Ectodermal cell (in vitro differentiated cells): ENCODE measurements at regions not wholly inside any gene's neighbourhood (a gene's known extent, or its start where the extent isn't known, plus 50 kb on each side); places are given as distances from the start of the nearest gene placed in this dataset.

Experiments used
- H3K27ac ChIP-seq: 2 replicates; pipeline ENCODE4 v1.7.0; 2013; ENCODE audit warnings: mild to moderate bottlenecking, low read depth, low read length; ENCODE audit not compliant: insufficient read depth, poor library complexity, severe bottlenecking
- H3K27me3 ChIP-seq: 2 replicates; pipeline ENCODE4 v1.7.0; 2013; ENCODE audit warnings: mild to moderate bottlenecking, low read length; ENCODE audit not compliant: insufficient read depth, control insufficient read depth, poor library complexity, severe bottlenecking
- H3K36me3 ChIP-seq: one replicate; pipeline ENCODE4 v1.7.0; 2013; ENCODE audit warnings: low read length; ENCODE audit not compliant: control insufficient read depth, insufficient read depth
- H3K4me1 ChIP-seq: one replicate; pipeline ENCODE4 v1.7.0; 2013; ENCODE audit warnings: low read length; ENCODE audit not compliant: control insufficient read depth, insufficient read depth
- H3K4me3 ChIP-seq: 2 replicates; pipeline ENCODE4 v1.7.0; 2013; ENCODE audit warnings: low read depth, low read length, control low read depth; ENCODE audit not compliant: insufficient read depth
- H3K9me3 ChIP-seq: 2 replicates; pipeline ENCODE4 v1.7.0; 2013; ENCODE audit warnings: mild to moderate bottlenecking, low read length, moderate library complexity; ENCODE audit not compliant: control insufficient read depth
- WGBS, 2 experiments: methylation state at CpG; one replicate each; pipeline ENCODE4 v1.1.7; 2013; ENCODE audit warnings: missing lambda C conversion rate in 2 of 2; 5-methylcytosine and 5-hydroxymethylcytosine counted together

DNA sequence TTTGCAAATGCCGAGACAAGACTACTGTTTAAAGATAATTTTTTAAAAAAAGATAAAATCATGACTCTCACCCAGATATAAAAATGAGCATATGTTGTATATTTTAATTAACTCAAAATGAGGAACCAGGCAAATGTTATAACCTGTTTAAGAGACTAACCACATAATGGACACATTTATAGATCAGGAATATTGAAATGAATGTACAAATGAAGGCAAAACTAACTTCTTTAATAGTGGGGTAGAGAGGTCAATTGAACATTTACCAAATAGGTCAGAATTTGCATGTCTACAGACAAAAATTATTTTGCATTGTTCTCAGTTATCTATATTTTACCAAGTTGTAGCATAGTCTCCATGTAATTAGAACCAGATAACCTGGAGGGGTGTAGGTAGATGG lies 134.3 kb upstream of the PFN2 start:
- no peaks in the 10 kb centered on the region for H3K27me3 ChIP-seq
- H3K4me1 ChIP-seq: peaks cover 44% of the 10 kb centered on the region
- H3K36me3 ChIP-seq: no peaks in the 10 kb centered on the region
- no peak overlapping the region for H3K4me3 ChIP-seq
- WGBS, 2 experiments: no CpG with 5 or more reads among the region's 1 CpG
- H3K27ac ChIP-seq: no peak overlapping the region
- H3K9me3 ChIP-seq: peaks cover 3% of the 10 kb centered on the region

GRCh38 chr3:150104564-150104963 lies 133.9 kb upstream of the PFN2 start:
- peaks cover 44% of the 10 kb centered on the region for H3K4me1 ChIP-seq
- 95 to 96% methylated on average over 2 of the region's 3 CpGs for WGBS, 2 experiments

DNA sequence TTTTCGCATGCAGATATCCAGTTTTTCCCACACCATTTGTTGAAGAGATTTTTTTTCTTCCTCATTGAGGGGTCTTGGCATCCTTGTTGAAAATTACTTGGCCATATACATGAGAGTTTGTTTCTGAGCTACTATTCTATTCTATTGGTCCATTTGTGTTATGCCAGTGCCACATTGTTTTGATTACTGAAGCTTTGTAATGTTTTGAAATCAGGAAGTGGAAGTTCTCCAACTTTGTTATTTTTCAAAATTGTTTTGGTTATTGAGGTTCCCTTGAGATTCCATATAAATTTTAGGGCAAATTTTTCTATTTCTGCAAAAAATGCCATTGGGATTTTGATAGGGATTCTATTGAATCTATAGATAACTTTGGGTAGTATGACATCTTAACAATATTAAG lies 130.3 kb upstream of the PFN2 start:
- Histone ChIP-seq H3K27me3 (no peaks in the 10 kb centered on the region), H3K4me1 (peaks cover 33% of the 10 kb centered on the region), H3K27ac (no peak overlapping the region), H3K36me3 (no peaks in the 10 kb centered on the region), H3K4me3 (no peak overlapping the region), H3K9me3 (peaks cover 3% of the 10 kb centered on the region)
- WGBS, 2 experiments: 94% methylated on average over 1 of the region's 1 CpG; no CpG with 5 or more reads in 1 of the 2 experiments

More at GRCh38 chr3:150104564-150104963, 133.9 kb upstream of the PFN2 start:
- Histone ChIP-seq H3K36me3 (no peaks in the 10 kb centered on the region), H3K4me3 (no peak overlapping the region), H3K27me3 (no peaks in the 10 kb centered on the region), H3K27ac (no peak overlapping the region), H3K9me3 (peaks cover 3% of the 10 kb centered on the region)

- H3K27me3 ChIP-seq: no peaks in the 10 kb centered on the region
- no peak overlapping the region for H3K27ac ChIP-seq
- peaks cover 3% of the 10 kb centered on the region for H3K9me3 ChIP-seq
- H3K4me1 ChIP-seq: peaks cover 15% of the 10 kb centered on the region
- H3K4me3 ChIP-seq: no peak overlapping the region
- no peaks in the 10 kb centered on the region for H3K36me3 ChIP-seq
- WGBS, 2 experiments: 95 to 98% methylated on average over 3 of the region's 3 CpGs
Observed at GRCh38 chr3:150098621-150099020, 127.9 kb upstream of the PFN2 start.

DNA sequence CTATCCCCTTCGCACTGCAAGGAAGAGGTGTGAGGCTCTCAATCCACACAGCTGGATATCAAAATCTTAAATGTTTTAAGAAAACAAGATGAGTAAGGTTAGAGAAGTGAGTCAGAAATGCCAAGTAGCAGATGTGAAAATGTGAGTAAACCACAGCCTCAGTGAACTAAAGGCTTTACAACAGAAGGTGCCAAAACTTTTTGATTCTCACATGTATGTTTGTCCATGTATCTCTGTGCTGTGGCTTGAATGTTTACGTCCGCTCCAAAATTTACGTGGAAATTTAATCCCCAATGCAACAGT lies 126.8 kb upstream of the PFN2 start:
- Histone ChIP-seq H3K36me3 (no peaks in the 10 kb centered on the region), H3K4me3 (no peak overlapping the region), H3K27ac (peak overlapping the region; percentile 73), H3K4me1 (peaks cover 15% of the 10 kb centered on the region), H3K27me3 (no peaks in the 10 kb centered on the region), H3K9me3 (peaks cover 3% of the 10 kb centered on the region)
- WGBS, 2 experiments: 68 to 71% methylated on average over 4 of the region's 4 CpGs

DNA sequence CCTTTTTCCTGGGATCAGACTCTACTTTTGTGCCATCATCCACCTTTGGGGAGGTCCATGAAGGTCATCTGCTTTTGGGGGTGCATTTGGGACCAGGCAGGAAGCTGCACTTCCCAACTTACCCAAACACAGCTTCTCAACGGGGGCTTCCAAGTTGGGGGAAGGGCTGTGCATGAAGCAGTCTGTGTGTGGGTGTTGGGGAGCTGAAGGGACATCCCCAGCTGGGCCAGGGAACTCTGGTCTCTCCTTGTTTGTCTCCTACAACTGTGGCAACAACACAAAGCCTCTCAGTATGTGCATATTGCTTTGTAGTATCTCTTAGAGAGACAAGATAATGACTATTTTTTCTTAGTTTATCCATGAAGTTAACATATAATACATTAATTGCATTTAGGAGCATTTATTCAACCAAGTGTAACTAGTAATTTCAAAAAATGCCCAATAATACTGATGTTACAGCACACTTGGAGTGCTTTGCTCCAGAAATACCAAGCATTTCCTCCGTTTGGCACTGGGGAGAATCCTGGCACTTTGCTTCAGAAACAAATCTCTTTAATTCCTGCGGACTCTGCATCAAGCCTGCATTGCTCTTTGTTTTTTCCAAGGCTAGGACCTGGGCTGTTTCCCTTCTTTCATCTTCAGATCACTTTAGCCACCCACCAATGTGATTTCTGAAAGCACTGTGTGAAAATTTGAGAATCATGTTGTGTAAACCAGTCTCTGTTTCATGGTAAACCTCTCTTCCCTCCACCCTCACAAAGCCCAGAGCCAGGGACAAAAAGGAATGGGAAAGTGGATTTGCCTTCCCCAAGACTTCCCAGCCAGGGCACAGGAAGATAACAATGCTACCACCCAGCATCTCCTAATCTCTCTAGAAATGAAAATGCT lies 126.2 kb upstream of the PFN2 start:
- Histone ChIP-seq H3K27me3 (no peaks in the 10 kb centered on the region), H3K27ac (peak overlapping the region; percentile 73), H3K4me1 (peaks cover 15% of the 10 kb centered on the region)

GRCh38 chr3:150094150-150094933 lies 123.6 kb upstream of the PFN2 start:
- no peaks in the 10 kb centered on the region for H3K36me3 ChIP-seq
- H3K4me1 ChIP-seq: peaks cover 15% of the 10 kb centered on the region
- H3K4me3 ChIP-seq: no peak overlapping the region
- 89 to 97% methylated on average over 7 of the region's 7 CpGs for WGBS, 2 experiments
- no peaks in the 10 kb centered on the region for H3K9me3 ChIP-seq
- no peak overlapping the region for H3K27ac ChIP-seq
- H3K27me3 ChIP-seq: no peaks in the 10 kb centered on the region

More for the DNA sequence above, 126.2 kb upstream of the PFN2 start:
- WGBS, 2 experiments: 16 to 41% methylated on average over 2 to 3 of the region's 3 CpGs
- Histone ChIP-seq H3K36me3 (no peaks in the 10 kb centered on the region), H3K4me3 (no peak overlapping the region), H3K9me3 (peaks cover 3% of the 10 kb centered on the region)

GRCh38 chr3:150091626-150092025 lies 120.9 kb upstream of the PFN2 start:
- Histone ChIP-seq H3K9me3 (no peaks in the 10 kb centered on the region), H3K4me1 (peaks cover 6% of the 10 kb centered on the region), H3K27ac (no peak overlapping the region), H3K36me3 (no peaks in the 10 kb centered on the region), H3K4me3 (no peak overlapping the region), H3K27me3 (no peaks in the 10 kb centered on the region)
- WGBS, 2 experiments: 93 to 95% methylated on average over 4 of the region's 4 CpGs

- Histone ChIP-seq H3K27ac (no peak overlapping the region), H3K4me3 (no peak overlapping the region), H3K4me1 (no peaks in the 10 kb centered on the region), H3K36me3 (no peaks in the 10 kb centered on the region), H3K27me3 (no peaks in the 10 kb centered on the region), H3K9me3 (no peaks in the 10 kb centered on the region)
- WGBS, 2 experiments: 92 to 96% methylated on average over 2 of the region's 2 CpGs
Observed at GRCh38 chr3:150090877-150091276, 120.2 kb upstream of the PFN2 start.

DNA sequence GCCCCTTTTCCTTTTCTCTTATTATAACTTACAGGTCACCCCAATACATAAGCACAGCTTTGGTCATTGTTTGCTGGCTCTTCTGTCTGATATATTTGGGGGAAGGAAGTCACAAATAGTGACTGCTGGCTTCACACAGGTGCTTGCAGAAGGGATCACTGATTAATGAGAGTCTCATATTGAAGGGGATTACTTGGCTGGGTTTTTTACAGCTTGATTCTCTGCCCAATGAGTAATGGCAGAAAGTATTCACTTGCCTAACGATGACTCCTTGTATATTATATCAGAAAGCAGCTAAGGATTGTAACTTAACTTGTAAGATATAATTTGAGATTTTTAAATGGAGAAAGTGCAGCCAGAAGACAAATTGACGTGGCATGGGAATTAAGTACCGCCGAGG lies 119.3 kb upstream of the PFN2 start:
- no peaks in the 10 kb centered on the region for H3K4me1 ChIP-seq
- no peak overlapping the region for H3K27ac ChIP-seq
- 95% methylated on average over 4 of the region's 4 CpGs for WGBS, 2 experiments
- H3K9me3 ChIP-seq: no peaks in the 10 kb centered on the region
- no peaks in the 10 kb centered on the region for H3K36me3 ChIP-seq
- no peak overlapping the region for H3K4me3 ChIP-seq
- H3K27me3 ChIP-seq: no peaks in the 10 kb centered on the region
